GM12878 (cell line): ENCODE measurements at regions not wholly inside any gene's neighbourhood (a gene's known extent, or its start where the extent isn't known, plus 50 kb on each side); places are given as distances from the start of the nearest gene placed in this dataset.

Source experiments
- ATAC-seq: fragments of 200-7000 bp; cut with Tn5 transposase; 3 replicates; pipeline ENCODE4 v1.9.1; 2020; ENCODE audit warnings: mild to moderate bottlenecking, moderate library complexity
- BruUV-seq: library from RNA; stranded (reverse); fragments of 400-500 nt; replicated peaks from 2 replicates; lab custom pipeline; 2021; lab: Mats Ljungman, UMichigan
- CTCF ChIA-PET: fragments of 300-600 bp; sonication (Branson Sonifier 250); formaldehyde crosslinking; extraction: SDS; loops from one replicate; lab custom pipeline; 2021; ENCODE audit warnings: inconsistent platforms; lab: Yijun Ruan, JAX
- POLR2A ChIA-PET: fragments of 350-600 bp; formaldehyde crosslinking; extraction: SDS; loops from one replicate; lab custom pipeline; 2021; ENCODE audit warnings: inconsistent platforms; lab: Charles Lee
- RAD21 ChIA-PET: fragments of 300-600 bp; sonication (Branson Sonifier 250); formaldehyde crosslinking; loops from one replicate; lab custom pipeline; 2023; ENCODE audit warnings: antibody characterized with exemption; ENCODE audit not compliant: unreplicated experiment; lab: Charles Lee
- SMC1A ChIA-PET: fragments of 300-600 bp; sonication (Branson Sonifier 250); formaldehyde crosslinking; loops from one replicate; lab custom pipeline; 2023; ENCODE audit not compliant: unreplicated experiment, uncharacterized antibody; lab: Charles Lee
- DNase-seq: peaks from one replicate; pipeline ENCODE4 v3.0.0-alpha.2; 2011; ENCODE audit warnings: low read depth, low spot score
- FAIRE-seq: peaks from 3 replicates; lab custom pipeline; 2011; peaks lifted over from hg19 to GRCh38; lab: Jason Lieb, UNC
- H2AFZ ChIP-seq: 2 replicates; pipeline ENCODE4 v1.6.0; 2011; ENCODE audit warnings: low read depth, low read length, control low read depth; ENCODE audit not compliant: control insufficient read depth
- H3K27ac ChIP-seq: 2 replicates; pipeline ENCODE4 v1.5.1; 2011; ENCODE audit warnings: control low read depth; ENCODE audit not compliant: control insufficient read depth, insufficient read depth
- H3K27me3 ChIP-seq, 2 experiments: replicated peaks in 1 of 2; 2 replicates each; pipeline versions ENCODE4 v1.6.0 to v1.6.1; 2011; ENCODE audit warnings: low read length in 1 of 2; ENCODE audit not compliant: control insufficient read depth in 2 of 2, insufficient read depth in 2 of 2
- H3K36me3 ChIP-seq, 2 experiments: 2 replicates each; pipeline ENCODE4 v1.5.1; 2011; ENCODE audit warnings: low read length in 1 of 2; ENCODE audit not compliant: control insufficient read depth in 2 of 2, insufficient read depth in 2 of 2
- H3K4me1 ChIP-seq: 2 replicates; pipeline ENCODE4 v1.6.1; 2011; ENCODE audit warnings: mild to moderate bottlenecking, low read length, moderate library complexity, mixed read lengths; ENCODE audit not compliant: control insufficient read depth, insufficient read depth
- H3K4me2 ChIP-seq: 2 replicates; pipeline ENCODE4 v1.6.0; 2011; ENCODE audit warnings: control low read depth; ENCODE audit not compliant: control insufficient read depth, insufficient read depth
- H3K4me3 ChIP-seq: fragments of 200-600 bp; sonication (generic); 2 replicates; pipeline ENCODE4 v1.5.1; 2016
- H3K79me2 ChIP-seq: 2 replicates; pipeline ENCODE4 v1.6.0; 2011; ENCODE audit warnings: low read length; ENCODE audit not compliant: control insufficient read depth, insufficient read depth
- H3K9ac ChIP-seq: 2 replicates; pipeline ENCODE4 v1.8.0; 2011; ENCODE audit warnings: low read length, control low read depth, mixed read lengths; ENCODE audit not compliant: control insufficient read depth, insufficient read depth
- H3K9me3 ChIP-seq: replicated peaks from 3 replicates; pipeline ENCODE4 v1.5.1; 2011; ENCODE audit warnings: mild to moderate bottlenecking, low read length; ENCODE audit not compliant: control insufficient read depth, insufficient read depth
- H4K20me1 ChIP-seq: 2 replicates; pipeline ENCODE4 v1.6.0; 2011; ENCODE audit not compliant: control insufficient read depth, insufficient read depth
- ATF7 ChIP-seq: fragments of 450-650 bp; IDR thresholded peaks from 2 replicates; pipeline ENCODE4 v1.6.1; 2016; ENCODE audit warnings: low read depth, mild to moderate bottlenecking
- BCL3 ChIP-seq: IDR thresholded peaks from 2 replicates; pipeline ENCODE4 v1.6.1; 2011; ENCODE audit warnings: borderline replicate concordance, low read depth, mild to moderate bottlenecking, moderate library complexity, low read length; ENCODE audit not compliant: insufficient read depth, poor library complexity, severe bottlenecking
- CHD2 ChIP-seq: IDR thresholded peaks from 2 replicates; pipeline ENCODE4 v1.6.1; 2011; ENCODE audit warnings: low read depth, low read length, improper control_type of control experiment, borderline replicate concordance
- CHD4 ChIP-seq: fragments of 200-600 bp; sonication (generic); IDR thresholded peaks from 2 replicates; pipeline ENCODE4 v1.6.1; 2016; ENCODE audit warnings: mild to moderate bottlenecking
- ETV6 ChIP-seq, 2 experiments: fragments of 450-650 bp in 1 of 2; IDR thresholded peaks in 1 of 2; conservative IDR thresholded peaks in 1 of 2; 2 replicates each; pipeline ENCODE4 v1.6.1; 2014; ENCODE audit warnings: antibody characterized with exemption in 1 of 2, borderline replicate concordance in 1 of 2, low read depth in 1 of 2, mild to moderate bottlenecking in 1 of 2, moderate library complexity in 1 of 2
- GATAD2B ChIP-seq: fragments of 450-650 bp; conservative IDR thresholded peaks from 2 replicates; pipeline ENCODE4 v1.6.1; 2017; ENCODE audit warnings: low read depth, mild to moderate bottlenecking, moderate library complexity
- HDAC6 ChIP-seq: fragments of 200-600 bp; sonication (generic); IDR thresholded peaks from one replicate; pipeline ENCODE4 v1.8.0; 2017; ENCODE audit warnings: antibody characterized with exemption; ENCODE audit not compliant: unreplicated experiment
- IKZF1 ChIP-seq: fragments of 450-650 bp; conservative IDR thresholded peaks from 2 replicates; pipeline ENCODE4 v1.6.1; 2017; ENCODE audit warnings: antibody characterized with exemption, mild to moderate bottlenecking
- MYC ChIP-seq: IDR thresholded peaks from 2 replicates; pipeline ENCODE4 v1.6.1; 2011; ENCODE audit warnings: mild to moderate bottlenecking, low read length, moderate library complexity, inconsistent platforms; ENCODE audit not compliant: insufficient read depth, insufficient replicate concordance, insufficient read length, severe bottlenecking
- NR2C2 ChIP-seq: IDR thresholded peaks from 2 replicates; pipeline ENCODE4 v1.6.1; 2011; ENCODE audit warnings: borderline replicate concordance, low read depth; ENCODE audit not compliant: control insufficient read depth, insufficient read length
- TBL1XR1 ChIP-seq: IDR thresholded peaks from 2 replicates; pipeline ENCODE4 v1.6.1; 2012; ENCODE audit warnings: low read depth, low read length, improper control_type of control experiment
- ZNF592 ChIP-seq: fragments of 450-650 bp; IDR thresholded peaks from 2 replicates; pipeline ENCODE4 v1.6.1; 2017; ENCODE audit warnings: mild to moderate bottlenecking, moderate library complexity
- WGBS: methylation state at CpG from one replicate; pipeline ENCODE4 v1.1.6; 2016; ENCODE audit warnings: low lambda C conversion rate; ENCODE audit not compliant: insufficient replicate concordance, insufficient coverage; ENCODE audit errors: missing lambda C conversion rate; 5-methylcytosine and 5-hydroxymethylcytosine counted together
- in situ Hi-C: fragments of 300-500 bp; cut with MboI; formaldehyde crosslinking; loops from 9 replicates; pipeline ENCODE4 v1.14.3; 2018; ENCODE audit warnings: mixed read lengths
- intact Hi-C: fragments of 100-400 bp; cut with micrococcal nuclease; formaldehyde crosslinking; loops from one replicate; pipeline ENCODE4 v1.14.2; 2022; ENCODE audit not compliant: unreplicated experiment
- TF ChIP-seq, protein P1 (sequence below): fragments of 450-650 bp; IDR thresholded peaks from 2 replicates; pipeline ENCODE4 v1.6.1; 2018; ENCODE audit warnings: mild to moderate bottlenecking, low read depth, moderate library complexity; ENCODE audit not compliant: partially characterized antibody
- TF ChIP-seq, protein P2 (sequence below): fragments of 450-650 bp; conservative IDR thresholded peaks from 2 replicates; pipeline ENCODE4 v1.6.1; 2017; ENCODE audit warnings: mild to moderate bottlenecking, moderate library complexity

DNA sequence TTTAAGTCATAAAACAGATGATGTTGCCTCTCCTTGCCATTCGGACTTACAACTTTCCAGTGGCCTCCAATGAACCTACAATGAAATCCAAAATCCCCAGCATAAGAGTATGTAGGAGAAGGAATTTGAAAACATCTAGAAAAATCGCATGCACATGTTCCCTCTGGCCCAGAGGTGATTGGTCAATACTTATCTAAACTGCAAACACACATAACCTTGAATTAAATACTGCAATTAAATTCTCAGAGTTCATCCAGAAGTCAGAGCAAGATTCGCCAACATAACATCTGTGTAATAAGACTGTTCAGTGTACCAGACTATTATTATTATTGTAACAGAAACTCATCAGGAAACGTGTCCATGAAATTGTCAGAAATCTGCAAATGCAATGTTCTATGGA lies 82.2 kb upstream of the USP29 start:
- Histone ChIP-seq H4K20me1 (no peaks in the 10 kb centered on the region), H3K9ac (no peak overlapping the region), H3K9me3 (no peaks in the 10 kb centered on the region; the same call in 2 of the 3 replicates), H3K4me1 (no peaks in the 10 kb centered on the region), H3K4me3 (no peak overlapping the region), H3K79me2 (no peaks in the 10 kb centered on the region), H3K27me3 (no peaks in the 10 kb centered on the region), H3K4me2 (no peak overlapping the region), H3K27ac (no peak overlapping the region), H3K36me3 (no peaks in the 10 kb centered on the region), H2AFZ (no peak overlapping the region)
- WGBS: 9% methylated on average over 4 of the region's 4 CpGs
- BruUV-seq: no TSS peak
- ChIA-PET RAD21 (no interaction called here), CTCF (no interaction called here), POLR2A (no interaction called here), SMC1A (no interaction called here)
- in situ Hi-C loops: no loop called here
- intact Hi-C loops: no loop called here
- ATAC-seq (no peak), FAIRE-seq (no peak), DNase-seq (no peak)
- no peak for TF ChIP-seq NR2C2
- TF ChIP-seq MYC: no peak
- no peak for TF ChIP-seq HDAC6
- no peak for TF ChIP-seq TBL1XR1
- no peak for TF ChIP-seq BCL3
- TF ChIP-seq CHD2: no peak
- TF ChIP-seq, protein P1, sequence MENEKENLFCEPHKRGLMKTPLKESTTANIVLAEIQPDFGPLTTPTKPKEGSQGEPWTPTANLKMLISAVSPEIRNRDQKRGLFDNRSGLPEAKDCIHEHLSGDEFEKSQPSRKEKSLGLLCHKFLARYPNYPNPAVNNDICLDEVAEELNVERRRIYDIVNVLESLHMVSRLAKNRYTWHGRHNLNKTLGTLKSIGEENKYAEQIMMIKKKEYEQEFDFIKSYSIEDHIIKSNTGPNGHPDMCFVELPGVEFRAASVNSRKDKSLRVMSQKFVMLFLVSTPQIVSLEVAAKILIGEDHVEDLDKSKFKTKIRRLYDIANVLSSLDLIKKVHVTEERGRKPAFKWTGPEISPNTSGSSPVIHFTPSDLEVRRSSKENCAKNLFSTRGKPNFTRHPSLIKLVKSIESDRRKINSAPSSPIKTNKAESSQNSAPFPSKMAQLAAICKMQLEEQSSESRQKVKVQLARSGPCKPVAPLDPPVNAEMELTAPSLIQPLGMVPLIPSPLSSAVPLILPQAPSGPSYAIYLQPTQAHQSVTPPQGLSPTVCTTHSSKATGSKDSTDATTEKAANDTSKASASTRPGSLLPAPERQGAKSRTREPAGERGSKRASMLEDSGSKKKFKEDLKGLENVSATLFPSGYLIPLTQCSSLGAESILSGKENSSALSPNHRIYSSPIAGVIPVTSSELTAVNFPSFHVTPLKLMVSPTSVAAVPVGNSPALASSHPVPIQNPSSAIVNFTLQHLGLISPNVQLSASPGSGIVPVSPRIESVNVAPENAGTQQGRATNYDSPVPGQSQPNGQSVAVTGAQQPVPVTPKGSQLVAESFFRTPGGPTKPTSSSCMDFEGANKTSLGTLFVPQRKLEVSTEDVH: no peak
- no peak for TF ChIP-seq CHD4
- TF ChIP-seq ETV6 (conservative IDR thresholded peaks at IDR 0.05 in 1 of 2, IDR thresholded peaks at IDR 0.05 in 1 of 2; ENCODE audit: borderline replicate concordance in 1 of 2, low read depth in 1 of 2): no peak
- no peak for TF ChIP-seq IKZF1
- TF ChIP-seq GATAD2B: no peak
- no peak for TF ChIP-seq ATF7
- no peak for TF ChIP-seq ZNF592
- TF ChIP-seq, protein P2, sequence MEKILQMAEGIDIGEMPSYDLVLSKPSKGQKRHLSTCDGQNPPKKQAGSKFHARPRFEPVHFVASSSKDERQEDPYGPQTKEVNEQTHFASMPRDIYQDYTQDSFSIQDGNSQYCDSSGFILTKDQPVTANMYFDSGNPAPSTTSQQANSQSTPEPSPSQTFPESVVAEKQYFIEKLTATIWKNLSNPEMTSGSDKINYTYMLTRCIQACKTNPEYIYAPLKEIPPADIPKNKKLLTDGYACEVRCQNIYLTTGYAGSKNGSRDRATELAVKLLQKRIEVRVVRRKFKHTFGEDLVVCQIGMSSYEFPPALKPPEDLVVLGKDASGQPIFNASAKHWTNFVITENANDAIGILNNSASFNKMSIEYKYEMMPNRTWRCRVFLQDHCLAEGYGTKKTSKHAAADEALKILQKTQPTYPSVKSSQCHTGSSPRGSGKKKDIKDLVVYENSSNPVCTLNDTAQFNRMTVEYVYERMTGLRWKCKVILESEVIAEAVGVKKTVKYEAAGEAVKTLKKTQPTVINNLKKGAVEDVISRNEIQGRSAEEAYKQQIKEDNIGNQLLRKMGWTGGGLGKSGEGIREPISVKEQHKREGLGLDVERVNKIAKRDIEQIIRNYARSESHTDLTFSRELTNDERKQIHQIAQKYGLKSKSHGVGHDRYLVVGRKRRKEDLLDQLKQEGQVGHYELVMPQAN: no peak
